DMS53 treated with DMSO at 0.1 percent for 48 hours (cell line): ENCODE measurements at regions not wholly inside any gene's neighbourhood (a gene's known extent, or its start where the extent isn't known, plus 50 kb on each side); places are given as distances from the start of the nearest gene placed in this dataset.
"Not testable (repeated sequence)": the region's sequence is repeated elsewhere in the genome, so short reads cannot be mapped to it uniquely, and the experiment has no call there.

ENCODE experiments used
- DNase-seq: peaks from one replicate; lab custom pipeline; 2025; ENCODE audit not compliant: unreplicated experiment; lab: John Stamatoyannopoulos, UW

- DNase-seq: no peak
Measured at GRCh38 chr1:116185161-116185701, 74.0 kb downstream of the MAB21L3 start.

- DNase-seq: no peak
Measured at GRCh38 chr1:116189481-116189880, 78.3 kb downstream of the MAB21L3 start.

GRCh38 chr1:116191294-116191693, 80.1 kb downstream of the MAB21L3 start:
- DNase-seq: no peak

- no peak for DNase-seq
Measured at GRCh38 chr1:116193768-116194167, 82.6 kb downstream of the MAB21L3 start.

- DNase-seq: no peak
Measured at GRCh38 chr1:116194568-116194967, 83.4 kb downstream of the MAB21L3 start.

GRCh38 chr1:116195077-116195868, 84.1 kb downstream of the MAB21L3 start:
- no peak for DNase-seq

- not testable (repeated sequence) for DNase-seq
Measured at GRCh38 chr1:116200343-116200742, 89.1 kb downstream of the MAB21L3 start.

- DNase-seq: no peak
Measured at GRCh38 chr1:116201911-116202310, 90.7 kb downstream of the MAB21L3 start.

GRCh38 chr1:116203181-116203723, 92.1 kb downstream of the MAB21L3 start:
- DNase-seq: no peak

- no peak for DNase-seq
Measured at GRCh38 chr1:116203920-116204319, 92.7 kb downstream of the MAB21L3 start.

GRCh38 chr1:116205941-116206679, 94.9 kb downstream of the MAB21L3 start:
- DNase-seq: no peak

- no peak for DNase-seq
Measured at GRCh38 chr1:116207126-116207735, 96.0 kb downstream of the MAB21L3 start.

GRCh38 chr1:116208136-116208535, 96.9 kb downstream of the MAB21L3 start:
- no peak for DNase-seq

- no peak for DNase-seq
Measured at GRCh38 chr1:116211294-116211693, 100.1 kb downstream of the MAB21L3 start.

GRCh38 chr1:116218922-116219321, 107.7 kb downstream of the MAB21L3 start:
- DNase-seq: no peak

- no peak for DNase-seq
Measured at GRCh38 chr1:116219651-116220434, 108.6 kb downstream of the MAB21L3 start.

GRCh38 chr1:116224111-116224510, 112.9 kb downstream of the MAB21L3 start:
- no peak for DNase-seq

- no peak for DNase-seq
Measured at GRCh38 chr1:116224561-116224960, 113.4 kb downstream of the MAB21L3 start.

GRCh38 chr1:116226017-116226416, 114.8 kb downstream of the MAB21L3 start:
- DNase-seq: no peak

GRCh38 chr1:116228511-116228910, 117.3 kb downstream of the MAB21L3 start:
- DNase-seq: no peak

GRCh38 chr1:116230712-116231111, 119.5 kb downstream of the MAB21L3 start:
- DNase-seq: no peak
